HAP-1 (cell line): ENCODE measurements at regions not wholly inside any gene's neighbourhood (a gene's known extent, or its start where the extent isn't known, plus 50 kb on each side); places are given as distances from the start of the nearest gene placed in this dataset.
A peak's percentile ranks its signal among the peaks of the same experiment; 100 is the strongest.

Experiments used
- DNase-seq, 2 experiments: peaks; one replicate each; pipeline ENCODE4 v3.0.0-alpha.2; 2016 to 2020; ENCODE audit warnings: low spot score in 2 of 2
- H3K27me3 ChIP-seq: fragments of 250-450 bp; sonication (Bioruptor Pico); 2 replicates; pipeline ENCODE4 v1.5.1; 2020; ENCODE audit warnings: low read depth, mild to moderate bottlenecking, moderate library complexity
- H3K36me3 ChIP-seq: fragments of 250-450 bp; sonication (Bioruptor Pico); replicated peaks from 2 replicates; pipeline ENCODE4 v1.5.1; 2020; ENCODE audit warnings: mild to moderate bottlenecking
- H3K4me1 ChIP-seq: fragments of 250-450 bp; sonication (Bioruptor Pico); 2 replicates; pipeline ENCODE4 v1.5.1; 2020; ENCODE audit warnings: mild to moderate bottlenecking
- H3K4me3 ChIP-seq: fragments of 250-450 bp; sonication (Bioruptor Pico); 2 replicates; pipeline ENCODE4 v1.5.1; 2020; ENCODE audit warnings: mild to moderate bottlenecking, moderate library complexity
- H3K9me3 ChIP-seq: fragments of 250-450 bp; sonication (Bioruptor Pico); 2 replicates; pipeline ENCODE4 v1.5.1; 2020; ENCODE audit warnings: mild to moderate bottlenecking, moderate library complexity
- in situ Hi-C: fragments of 300-500 bp; cut with MboI; formaldehyde crosslinking; loops from 3 replicates; pipeline ENCODE4 v1.14.3; 2020; ENCODE audit warnings: low sequenced_read_pairs, inconsistent platforms, mixed read lengths

DNA sequence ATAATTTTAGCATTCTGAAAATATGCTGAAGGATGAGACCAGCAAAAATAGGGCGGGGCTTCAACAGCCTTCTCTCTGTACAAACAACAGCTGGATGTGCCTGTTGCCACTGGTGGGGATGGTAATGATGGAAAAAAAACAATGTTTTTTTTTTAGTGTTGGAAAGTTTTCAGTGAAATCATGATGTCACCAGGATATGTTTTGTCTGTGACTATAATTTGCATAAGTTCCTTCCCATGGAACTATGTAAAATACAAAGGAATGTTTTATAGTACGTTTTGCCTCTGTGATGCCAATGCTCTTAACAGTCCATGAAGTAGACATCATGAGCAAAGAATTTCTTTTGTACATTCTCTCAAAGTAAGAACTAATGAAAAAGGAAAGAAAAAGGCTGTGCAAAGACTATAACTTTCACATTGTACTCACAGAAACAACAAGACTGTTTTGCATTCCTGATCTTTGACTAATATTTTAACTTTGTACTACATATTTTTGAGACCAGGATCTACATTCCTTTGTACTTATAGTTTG, 589.7 kb downstream of the SPRY1 start:
- Histone ChIP-seq H3K27me3 (no peaks in the 10 kb centered on the region), H3K9me3 (no peaks in the 10 kb centered on the region), H3K4me3 (no peak overlapping the region), H3K36me3 (no peaks in the 10 kb centered on the region), H3K4me1 (peaks cover 2% of the 10 kb centered on the region; the same call in 1 of the 2 replicates)
- no peak for DNase-seq
- in situ Hi-C loops = no loop called here

DNA sequence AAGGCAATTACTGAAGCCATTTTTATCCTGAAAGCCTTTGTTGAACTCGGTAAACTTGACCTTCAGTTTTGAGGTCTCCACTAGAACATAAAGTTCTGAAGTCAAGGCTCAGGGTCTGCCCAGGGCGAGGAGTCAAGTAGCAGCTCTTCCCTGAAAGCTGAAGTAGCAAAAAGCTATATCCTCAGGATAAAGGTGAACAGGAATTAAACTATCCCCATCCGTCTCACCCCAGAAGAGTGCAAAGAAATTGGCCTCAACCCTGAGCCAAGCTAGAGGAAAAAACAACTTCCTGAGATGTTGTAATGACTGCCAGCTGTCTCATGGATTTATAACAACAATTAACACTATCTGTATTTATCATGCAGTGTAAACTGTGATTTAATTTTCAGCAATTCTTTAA, 590.8 kb downstream of the SPRY1 start:
- in situ Hi-C loops = no loop called here
- Histone ChIP-seq H3K27me3 (no peaks in the 10 kb centered on the region), H3K4me1 (peaks cover 2% of the 10 kb centered on the region; the same call in 1 of the 2 replicates), H3K9me3 (no peaks in the 10 kb centered on the region), H3K36me3 (no peaks in the 10 kb centered on the region), H3K4me3 (no peak overlapping the region)
- no peak for DNase-seq

- Histone ChIP-seq H3K4me3 (no peak overlapping the region), H3K4me1 (peaks cover 2% of the 10 kb centered on the region; the same call in 1 of the 2 replicates), H3K9me3 (no peaks in the 10 kb centered on the region), H3K36me3 (no peaks in the 10 kb centered on the region), H3K27me3 (no peaks in the 10 kb centered on the region)
- no peak for DNase-seq
- in situ Hi-C loops = no loop called here
Observed at GRCh38 chr4:123990310-123990870, 593.8 kb downstream of the SPRY1 start.

- in situ Hi-C loops = no loop called here
- no peaks in the 10 kb centered on the region for H3K36me3 ChIP-seq
- no peaks in the 10 kb centered on the region for H3K27me3 ChIP-seq
- DNase-seq = no peak
- H3K4me1 ChIP-seq = no peaks in the 10 kb centered on the region
- no peaks in the 10 kb centered on the region for H3K9me3 ChIP-seq
- no peak overlapping the region for H3K4me3 ChIP-seq
Observed at GRCh38 chr4:123994917-123995316, 598.3 kb downstream of the SPRY1 start.

DNA sequence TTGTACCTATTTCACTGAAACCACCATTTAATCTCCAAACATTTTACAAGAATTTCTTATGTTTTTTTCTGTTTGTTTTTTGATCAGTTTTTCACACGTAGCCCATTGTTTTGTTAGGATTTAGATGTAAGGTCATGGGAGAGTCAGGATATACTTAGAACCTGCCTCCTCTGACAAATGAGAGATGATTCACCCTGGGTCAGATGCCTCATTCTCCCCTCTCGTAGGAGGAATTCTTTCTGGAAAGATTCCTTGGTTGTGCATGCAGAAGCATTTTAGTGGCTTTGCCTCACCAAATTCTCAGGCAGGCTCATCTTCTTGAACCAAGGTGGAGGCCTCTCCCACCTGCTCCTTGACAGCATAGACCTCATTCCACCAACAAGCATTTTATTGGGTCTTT, 599.3 kb downstream of the SPRY1 start:
- in situ Hi-C loops = no loop called here
- Histone ChIP-seq H3K27me3 (no peaks in the 10 kb centered on the region), H3K4me1 (no peaks in the 10 kb centered on the region), H3K9me3 (no peaks in the 10 kb centered on the region), H3K4me3 (no peak overlapping the region), H3K36me3 (no peaks in the 10 kb centered on the region)
- no peak for DNase-seq

DNA sequence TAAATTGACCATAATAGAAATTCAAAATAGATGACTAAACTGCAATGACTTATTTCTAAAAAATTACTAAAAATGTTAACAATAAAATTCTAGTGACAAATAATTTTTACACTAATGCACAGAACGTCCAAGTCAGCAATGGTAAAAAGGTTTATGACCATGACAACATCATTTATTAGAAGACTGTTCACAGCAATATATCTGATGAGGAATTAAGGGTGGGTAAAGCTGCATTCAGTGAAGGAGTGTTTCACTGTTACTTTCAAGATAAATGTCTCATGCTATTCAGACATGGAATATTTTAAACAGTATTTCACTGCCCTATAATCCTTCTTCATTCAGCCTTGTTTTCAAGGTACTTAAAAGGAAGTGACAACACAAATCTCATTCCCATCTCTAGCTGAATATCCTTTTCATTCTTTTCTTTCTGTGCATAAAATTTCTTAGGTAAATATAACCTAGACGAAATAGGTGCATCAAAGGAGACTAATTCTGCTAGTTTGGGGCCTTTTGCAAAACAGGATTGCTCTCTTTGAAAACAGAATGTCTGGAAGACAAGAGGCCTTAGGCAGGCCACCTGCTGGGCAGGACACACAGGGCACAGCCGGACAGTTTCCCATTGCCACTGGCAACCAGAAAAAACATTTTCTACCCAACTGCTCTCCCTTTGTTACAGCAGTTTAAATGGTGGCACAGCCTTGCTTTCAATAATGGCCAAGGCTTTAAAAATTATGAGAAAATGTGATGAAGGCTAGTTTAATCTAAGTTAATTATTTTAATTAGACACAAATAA, 600.3 kb downstream of the SPRY1 start:
- H3K27me3 ChIP-seq = no peaks in the 10 kb centered on the region
- peak in 1 of 2 experiments; percentile 34 for DNase-seq
- in situ Hi-C loops = no loop called here
- H3K9me3 ChIP-seq = no peaks in the 10 kb centered on the region
- no peaks in the 10 kb centered on the region for H3K4me1 ChIP-seq
- no peak overlapping the region for H3K4me3 ChIP-seq
- no peaks in the 10 kb centered on the region for H3K36me3 ChIP-seq

GRCh38 chr4:123997776-123998449, 601.3 kb downstream of the SPRY1 start:
- no peak for DNase-seq
- Histone ChIP-seq H3K36me3 (no peaks in the 10 kb centered on the region), H3K4me1 (no peaks in the 10 kb centered on the region), H3K4me3 (no peak overlapping the region), H3K27me3 (no peaks in the 10 kb centered on the region), H3K9me3 (no peaks in the 10 kb centered on the region)
- in situ Hi-C loops = no loop called here

DNA sequence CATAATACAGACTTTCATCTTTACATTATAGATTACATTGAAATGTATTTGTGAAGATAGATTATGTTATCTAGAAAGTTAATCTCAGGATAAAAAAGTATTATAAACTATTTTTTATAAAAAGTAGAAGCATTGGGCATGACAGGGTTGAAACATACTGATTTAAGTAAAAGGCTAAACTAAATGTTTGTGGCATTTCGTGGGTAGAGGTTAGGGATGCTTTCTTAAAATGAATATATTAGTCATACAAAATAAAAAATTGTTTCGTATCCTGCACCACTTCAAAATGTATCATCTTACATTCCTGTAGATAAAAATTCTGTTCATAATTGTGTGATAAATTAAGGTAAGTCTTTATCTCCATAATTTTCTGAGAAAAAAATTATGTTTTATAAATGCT, 603.6 kb downstream of the SPRY1 start:
- no peaks in the 10 kb centered on the region for H3K4me1 ChIP-seq
- no peaks in the 10 kb centered on the region for H3K27me3 ChIP-seq
- no peak overlapping the region for H3K4me3 ChIP-seq
- in situ Hi-C loops = no loop called here
- no peaks in the 10 kb centered on the region for H3K36me3 ChIP-seq
- no peak for DNase-seq
- H3K9me3 ChIP-seq = no peaks in the 10 kb centered on the region

- Histone ChIP-seq H3K4me3 (no peak overlapping the region), H3K4me1 (no peaks in the 10 kb centered on the region), H3K9me3 (no peaks in the 10 kb centered on the region), H3K27me3 (no peaks in the 10 kb centered on the region), H3K36me3 (no peaks in the 10 kb centered on the region)
- no peak for DNase-seq
- in situ Hi-C loops = no loop called here
Observed at GRCh38 chr4:124015766-124016165, 619.2 kb downstream of the SPRY1 start.

DNA sequence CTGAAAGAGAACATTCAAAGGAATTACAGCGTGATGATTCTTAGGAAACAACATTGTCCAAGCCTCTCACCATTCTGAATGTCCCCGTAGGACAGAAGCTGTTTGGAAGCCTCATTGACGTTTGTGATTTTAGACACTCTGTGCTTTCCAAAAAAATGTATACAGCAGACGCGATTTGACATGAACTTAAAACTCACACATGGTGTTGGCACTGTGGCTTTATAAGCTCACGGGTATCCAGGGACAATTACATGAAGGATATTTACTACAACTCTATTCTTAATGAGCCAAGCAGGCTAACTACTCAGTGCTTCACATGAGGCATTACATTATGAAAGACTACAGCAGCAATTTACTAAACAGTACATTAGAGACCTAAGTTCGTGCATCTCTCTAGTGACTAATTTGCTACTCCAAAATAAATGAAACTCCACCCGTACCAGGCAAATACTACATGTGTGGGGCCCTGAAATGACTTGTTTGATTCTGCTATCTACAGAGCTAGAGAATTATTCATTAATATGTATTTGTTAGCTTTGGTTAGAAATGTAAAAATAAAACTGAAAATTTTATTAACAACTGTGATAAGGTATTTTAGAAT, 620.7 kb downstream of the SPRY1 start:
- DNase-seq = no peak
- no peaks in the 10 kb centered on the region for H3K36me3 ChIP-seq
- H3K9me3 ChIP-seq = no peaks in the 10 kb centered on the region; the same call in 1 of the 2 replicates
- no peak overlapping the region for H3K4me3 ChIP-seq
- in situ Hi-C loops = no loop called here
- H3K4me1 ChIP-seq = no peaks in the 10 kb centered on the region
- H3K27me3 ChIP-seq = no peaks in the 10 kb centered on the region

- Histone ChIP-seq H3K9me3 (no peaks in the 10 kb centered on the region; the same call in 1 of the 2 replicates), H3K4me3 (no peak overlapping the region), H3K4me1 (no peaks in the 10 kb centered on the region), H3K27me3 (no peaks in the 10 kb centered on the region), H3K36me3 (no peaks in the 10 kb centered on the region)
- DNase-seq = no peak
- in situ Hi-C loops = no loop called here
Observed at GRCh38 chr4:124018383-124019317, 622.1 kb downstream of the SPRY1 start.

- Histone ChIP-seq H3K4me1 (no peaks in the 10 kb centered on the region), H3K36me3 (no peaks in the 10 kb centered on the region), H3K9me3 (no peaks in the 10 kb centered on the region; the same call in 1 of the 2 replicates), H3K27me3 (no peaks in the 10 kb centered on the region), H3K4me3 (no peak overlapping the region)
- in situ Hi-C loops = no loop called here
- DNase-seq = no peak
Observed at GRCh38 chr4:124019749-124020549, 623.4 kb downstream of the SPRY1 start.
